Stomach (tissue), 4 donors: ENCODE measurements at regions not wholly inside any gene's neighbourhood (a gene's known extent, or its start where the extent isn't known, plus 50 kb on each side); places are given as distances from the start of the nearest gene placed in this dataset.

Source experiments
- CTCF ChIP-seq, 7 experiments: fragments of 450-650 bp in 4 of 7; fragments of 200-600 bp in 3 of 7; sonication (generic) in 3 of 7; IDR thresholded peaks; one replicate each; pipeline ENCODE4 v1.5.1; 2016 to 2019; ENCODE audit warnings: antibody characterized with exemption in 7 of 7, control low read depth in 2 of 7, mild to moderate bottlenecking in 1 of 7
- EP300 ChIP-seq: sonication (generic); formaldehyde crosslinking; IDR thresholded peaks from one replicate; pipeline ENCODE4 v1.6.1; 2017; ENCODE audit warnings: antibody characterized with exemption
- POLR2A ChIP-seq, 4 donors: fragments of 450-650 bp; IDR thresholded peaks; one replicate each; pipeline ENCODE4 v1.6.1; 2016; ENCODE audit warnings: antibody characterized with exemption in 4 of 4, control low read depth in 2 of 4, mild to moderate bottlenecking in 1 of 4, moderate library complexity in 1 of 4

- no peak for TF ChIP-seq CTCF (IDR thresholded peaks at IDR 0.05)
- no peak for TF ChIP-seq POLR2A (IDR thresholded peaks at IDR 0.05)
- TF ChIP-seq EP300 = no peak
Measured at GRCh38 chr3:180447136-180447535, 154.8 kb upstream of the TTC14 start.
